ENCODE measurements at regions not wholly inside any gene's neighbourhood (a gene's known extent, or its start where the extent isn't known, plus 50 kb on each side); places are given as distances from the start of the nearest gene placed in this dataset.

DNA sequence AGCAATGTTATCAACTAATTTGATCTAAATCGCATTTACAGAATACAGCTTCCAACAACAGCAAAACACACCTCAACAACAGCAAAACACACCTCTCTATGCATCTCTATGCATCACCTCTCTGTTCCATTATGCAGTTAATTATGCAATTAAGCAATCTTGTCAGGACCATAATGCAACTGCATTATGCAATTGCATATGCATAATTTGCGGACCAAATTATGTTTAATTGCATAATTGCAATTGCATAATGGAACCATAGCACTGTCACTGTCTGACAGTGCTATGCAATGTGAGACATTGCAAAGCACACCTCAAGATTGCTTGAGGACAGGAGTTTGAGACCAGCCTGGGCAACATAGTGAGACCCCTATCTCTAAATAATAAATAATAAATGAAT, 80.4 kb upstream of the PRSS3 start:
- Histone ChIP-seq H3K36me3 (no peaks in the 10 kb centered on the region), H3K27me3 (replicated peaks in 1 of 7) (peaks cover 0 to 5% (median 0%) of the 10 kb centered on the region in 7 donors), H3K9me3 (no peaks in the 10 kb centered on the region), H3K27ac (no peak overlapping the region), H3K4me3 (no peak overlapping the region), H3K4me1 (peaks cover 0 to 17% (median 6%) of the 10 kb centered on the region in 6 donors)
- intact Hi-C loops (cut with DNase I; ENCODE audit: low total_unique reads), result no loop called here
- no peak for TF ChIP-seq POLR2A (IDR thresholded peaks at IDR 0.05)
- TF ChIP-seq, protein P1, sequence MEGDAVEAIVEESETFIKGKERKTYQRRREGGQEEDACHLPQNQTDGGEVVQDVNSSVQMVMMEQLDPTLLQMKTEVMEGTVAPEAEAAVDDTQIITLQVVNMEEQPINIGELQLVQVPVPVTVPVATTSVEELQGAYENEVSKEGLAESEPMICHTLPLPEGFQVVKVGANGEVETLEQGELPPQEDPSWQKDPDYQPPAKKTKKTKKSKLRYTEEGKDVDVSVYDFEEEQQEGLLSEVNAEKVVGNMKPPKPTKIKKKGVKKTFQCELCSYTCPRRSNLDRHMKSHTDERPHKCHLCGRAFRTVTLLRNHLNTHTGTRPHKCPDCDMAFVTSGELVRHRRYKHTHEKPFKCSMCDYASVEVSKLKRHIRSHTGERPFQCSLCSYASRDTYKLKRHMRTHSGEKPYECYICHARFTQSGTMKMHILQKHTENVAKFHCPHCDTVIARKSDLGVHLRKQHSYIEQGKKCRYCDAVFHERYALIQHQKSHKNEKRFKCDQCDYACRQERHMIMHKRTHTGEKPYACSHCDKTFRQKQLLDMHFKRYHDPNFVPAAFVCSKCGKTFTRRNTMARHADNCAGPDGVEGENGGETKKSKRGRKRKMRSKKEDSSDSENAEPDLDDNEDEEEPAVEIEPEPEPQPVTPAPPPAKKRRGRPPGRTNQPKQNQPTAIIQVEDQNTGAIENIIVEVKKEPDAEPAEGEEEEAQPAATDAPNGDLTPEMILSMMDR (IDR thresholded peaks at IDR 0.05 in 8 of 11, conservative IDR thresholded peaks at IDR 0.05 in 3 of 11), result no peak
- no peak for TF ChIP-seq POLR2AphosphoS5 (IDR thresholded peaks at IDR 0.05)
- no peak for DNase-seq
- 67 to 97% (median 85%) methylated on average over 2 of the region's 2 CpGs for WGBS, 5 donors

DNA sequence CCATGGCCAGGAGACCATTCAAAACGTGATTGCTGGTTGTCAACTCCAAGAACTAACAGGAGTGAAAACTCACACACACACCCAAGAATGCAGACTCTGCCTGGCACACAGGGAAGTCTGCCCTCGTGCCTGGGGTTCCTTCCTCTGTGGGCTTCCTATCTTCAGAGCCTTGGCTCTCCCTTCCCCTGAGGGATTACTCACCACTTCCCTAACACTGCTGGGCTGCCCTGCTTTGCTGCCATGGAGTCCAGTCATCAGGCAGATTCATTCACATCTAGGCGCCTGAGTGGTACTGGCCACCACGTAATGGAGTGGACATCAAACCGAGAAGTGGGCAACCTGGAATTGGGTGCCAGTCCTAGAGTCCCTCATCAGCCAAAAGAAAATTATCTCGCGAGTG, 76.4 kb upstream of the PRSS3 start:
- no peak overlapping the region for H3K4me3 ChIP-seq
- H3K27me3 ChIP-seq (replicated peaks in 1 of 7), result peaks cover 0 to 10% (median 0%) of the 10 kb centered on the region in 7 donors
- DNase-seq, result no peak
- WGBS, 5 donors, result 33 to 72% (median 62%) methylated on average over 5 to 7 of the region's 7 CpGs
- H3K27ac ChIP-seq, result no peak overlapping the region
- TF ChIP-seq POLR2A (IDR thresholded peaks at IDR 0.05) (no peak), POLR2AphosphoS5 (IDR thresholded peaks at IDR 0.05) (peak in 1 of 3 donors; percentile 26)
- H3K36me3 ChIP-seq, result no peaks in the 10 kb centered on the region
- H3K4me1 ChIP-seq, result peaks cover 0 to 31% (median 14%) of the 10 kb centered on the region in 6 donors
- intact Hi-C loops (cut with DNase I; ENCODE audit: low total_unique reads), result no loop called here
- H3K9me3 ChIP-seq, result no peaks in the 10 kb centered on the region

DNA sequence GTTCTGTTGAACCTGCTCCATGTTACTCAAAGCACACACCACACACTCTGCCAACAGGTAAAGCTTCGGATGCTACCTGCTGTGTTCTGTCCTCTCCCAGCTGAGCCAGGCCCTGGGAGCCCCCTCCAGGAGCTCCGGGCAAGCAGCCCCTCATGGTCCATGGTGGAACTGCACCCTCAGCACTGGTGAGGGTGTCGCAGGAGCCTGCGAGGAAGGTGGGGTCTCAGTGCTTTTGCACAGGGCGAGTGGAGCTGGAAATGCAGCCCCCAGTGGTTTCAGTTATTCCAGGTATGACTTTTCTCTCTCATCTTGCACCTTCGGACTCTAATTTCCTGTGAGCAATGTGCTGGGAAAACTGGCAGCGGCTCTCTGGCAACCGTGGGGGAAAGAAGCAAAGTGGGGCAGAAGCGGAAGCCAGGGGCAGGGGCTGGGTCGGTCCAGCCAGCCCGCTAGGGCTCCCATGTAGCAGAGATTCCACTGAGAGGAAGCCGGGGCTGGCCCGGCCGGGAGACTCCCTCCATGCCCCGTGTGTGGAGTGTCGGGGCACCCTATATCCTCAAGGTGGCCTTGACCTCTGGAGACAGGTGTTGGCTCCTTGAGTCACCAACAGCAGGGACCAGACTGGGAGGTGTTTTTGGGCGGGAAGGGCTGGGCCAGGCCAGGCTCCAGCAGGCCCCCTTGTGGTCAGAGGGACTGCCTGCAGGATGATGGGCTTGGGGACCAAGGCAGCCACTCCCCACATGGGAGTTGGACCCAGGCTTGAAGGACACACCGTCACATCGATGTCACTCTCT, 75.6 kb upstream of the PRSS3 start:
- no peaks in the 10 kb centered on the region for H3K36me3 ChIP-seq
- no peak for TF ChIP-seq POLR2A (IDR thresholded peaks at IDR 0.05)
- TF ChIP-seq POLR2AphosphoS5 (IDR thresholded peaks at IDR 0.05), result no peak
- TF ChIP-seq, protein P1 (IDR thresholded peaks at IDR 0.05 in 8 of 11, conservative IDR thresholded peaks at IDR 0.05 in 3 of 11), result peak in 8 of 11 experiments; percentile 7 to 59 (median 44)
- intact Hi-C loops (cut with DNase I; ENCODE audit: low total_unique reads), result no loop called here
- H3K27me3 ChIP-seq (replicated peaks in 1 of 7), result peaks cover 0 to 10% (median 0%) of the 10 kb centered on the region in 7 donors
- H3K9me3 ChIP-seq, result no peaks in the 10 kb centered on the region
- H3K4me3 ChIP-seq, result peak overlapping the region in 1 of 8 donors; percentile 18
- peak; percentile 82 for DNase-seq
- no peak overlapping the region for H3K27ac ChIP-seq
- 47 to 68% (median 60%) methylated on average over 18 to 19 of the region's 19 CpGs for WGBS, 5 donors
- peaks cover 0 to 31% (median 14%) of the 10 kb centered on the region in 6 donors for H3K4me1 ChIP-seq

DNA sequence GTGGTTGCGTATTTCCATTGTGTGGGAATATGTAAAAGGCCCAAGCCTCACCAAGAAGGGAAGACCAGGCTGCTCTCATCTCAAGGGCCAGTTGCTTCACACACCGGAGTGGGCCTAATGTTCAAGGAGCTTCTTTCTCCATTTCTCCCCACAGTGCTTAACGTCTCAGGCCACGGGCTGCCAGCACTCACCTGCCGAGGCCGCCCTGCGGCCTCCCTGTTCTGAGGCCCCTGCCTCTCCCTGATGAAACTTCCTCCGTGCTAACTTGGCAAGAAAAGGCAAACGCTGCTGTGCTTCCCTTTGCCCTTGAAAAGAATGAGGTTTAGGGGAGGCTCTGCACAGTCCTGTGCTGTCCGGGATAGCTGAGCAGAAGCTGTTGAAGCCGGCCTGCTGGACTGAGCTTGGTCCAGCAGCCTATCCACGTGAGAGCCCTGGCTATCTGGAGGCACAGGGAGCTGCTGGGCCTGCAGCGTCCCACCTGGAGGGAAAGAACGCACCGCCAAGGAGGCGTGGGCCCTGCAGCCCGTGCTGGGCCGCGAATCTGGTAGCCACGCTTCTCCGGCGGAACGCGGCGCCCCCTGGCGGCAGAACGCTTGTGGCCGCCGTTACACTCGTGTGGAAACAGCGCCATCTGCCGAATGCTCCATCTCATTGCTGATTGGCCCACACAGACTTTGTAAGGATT, 73.5 kb upstream of the PRSS3 start:
- peaks cover 0 to 6% (median 0%) of the 10 kb centered on the region in 8 donors for H3K9me3 ChIP-seq
- H3K27ac ChIP-seq, result no peak overlapping the region
- DNase-seq, result peak; percentile 96
- TF ChIP-seq, protein P1 (IDR thresholded peaks at IDR 0.05 in 8 of 11, conservative IDR thresholded peaks at IDR 0.05 in 3 of 11), result peak; percentile 98 to 100 (median 99)
- TF ChIP-seq POLR2A (IDR thresholded peaks at IDR 0.05) (no peak), POLR2AphosphoS5 (IDR thresholded peaks at IDR 0.05) (peak; percentile 19 to 75 (median 53))
- peaks cover 0 to 31% (median 14%) of the 10 kb centered on the region in 6 donors for H3K4me1 ChIP-seq
- H3K4me3 ChIP-seq, result peak overlapping the region in 1 of 8 donors; percentile 25
- H3K36me3 ChIP-seq, result no peaks in the 10 kb centered on the region
- intact Hi-C loops (cut with DNase I; ENCODE audit: low total_unique reads), result loop anchor here (2.0 kb wide), 1 partner anchor 97 kb away; no protein-coding TSS in a partner anchor
- peaks cover 0 to 10% (median 0%) of the 10 kb centered on the region in 7 donors for H3K27me3 ChIP-seq (replicated peaks in 1 of 7)
- 20 to 26% (median 24%) methylated on average over 24 to 32 of the region's 32 CpGs for WGBS, 5 donors
